Brain microvascular endothelial cell (primary cell): ENCODE measurements at regions not wholly inside any gene's neighbourhood (a gene's known extent, or its start where the extent isn't known, plus 50 kb on each side); places are given as distances from the start of the nearest gene placed in this dataset.

Experiments
- DNase-seq: peaks from one replicate; pipeline ENCODE4 v3.0.0-alpha.2; 2020
- H3K27ac ChIP-seq: fragments of 250-450 bp; sonication (Bioruptor Pico); 2 replicates; pipeline ENCODE4 v1.5.1; 2020; ENCODE audit warnings: mild to moderate bottlenecking, moderate library complexity
- H3K27me3 ChIP-seq: fragments of 250-450 bp; sonication (Bioruptor Pico); replicated peaks from 2 replicates; pipeline ENCODE4 v1.5.1; 2020; ENCODE audit warnings: mild to moderate bottlenecking
- H3K36me3 ChIP-seq: fragments of 250-450 bp; sonication (Bioruptor Pico); replicated peaks from 2 replicates; pipeline ENCODE4 v1.5.1; 2020; ENCODE audit warnings: mild to moderate bottlenecking
- H3K4me3 ChIP-seq: 2 replicates; pipeline ENCODE4 v1.5.1; 2011; ENCODE audit warnings: low read depth, mild to moderate bottlenecking, control low read depth, low read length, moderate library complexity
- CTCF ChIP-seq: IDR thresholded peaks from 2 replicates; pipeline ENCODE4 v1.5.1; 2011; ENCODE audit warnings: low read depth, mild to moderate bottlenecking, moderate library complexity, low read length, control low read depth, inconsistent platforms; ENCODE audit errors: missing control alignments
- in situ Hi-C: cut with HindIII; loops from 2 replicates; pipeline ENCODE4 v1.10.0; 2017; ENCODE audit warnings: low sequenced_read_pairs, low pct_ligation_motif_present

GRCh38 chr6:149220882-149221773 is 96.4 kb upstream of the TAB2 start:
- in situ Hi-C loops, result no loop called here
- Histone ChIP-seq H3K27ac (no peak overlapping the region), H3K36me3 (no peaks in the 10 kb centered on the region), H3K27me3 (no peaks in the 10 kb centered on the region), H3K4me3 (no peak overlapping the region)
- DNase-seq, result no peak
- TF ChIP-seq CTCF, result no peak

DNA sequence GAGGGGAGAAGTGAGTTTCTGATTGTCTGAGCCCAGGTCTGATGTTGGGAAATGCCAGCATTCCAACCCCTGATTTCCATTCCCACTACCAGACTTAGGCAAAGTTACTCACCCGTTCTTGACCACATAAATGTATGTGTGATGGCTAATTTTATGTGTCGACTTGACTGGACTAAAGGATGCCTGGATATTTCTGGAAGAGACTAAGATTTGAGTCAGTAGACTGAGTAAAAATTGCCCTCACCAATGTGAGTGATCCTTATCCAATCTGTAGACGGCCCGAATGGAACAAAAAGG is 95.8 kb upstream of the TAB2 start:
- H3K36me3 ChIP-seq, result no peaks in the 10 kb centered on the region
- H3K27me3 ChIP-seq, result no peaks in the 10 kb centered on the region
- no peak for TF ChIP-seq CTCF
- no peak overlapping the region for H3K27ac ChIP-seq
- in situ Hi-C loops, result no loop called here
- no peak overlapping the region for H3K4me3 ChIP-seq
- no peak for DNase-seq

GRCh38 chr6:149223120-149223903 is 94.2 kb upstream of the TAB2 start:
- H3K4me3 ChIP-seq, result no peak overlapping the region
- in situ Hi-C loops, result no loop called here
- no peak for TF ChIP-seq CTCF
- H3K27me3 ChIP-seq, result no peaks in the 10 kb centered on the region
- no peak overlapping the region for H3K27ac ChIP-seq
- no peaks in the 10 kb centered on the region for H3K36me3 ChIP-seq
- no peak for DNase-seq

DNA sequence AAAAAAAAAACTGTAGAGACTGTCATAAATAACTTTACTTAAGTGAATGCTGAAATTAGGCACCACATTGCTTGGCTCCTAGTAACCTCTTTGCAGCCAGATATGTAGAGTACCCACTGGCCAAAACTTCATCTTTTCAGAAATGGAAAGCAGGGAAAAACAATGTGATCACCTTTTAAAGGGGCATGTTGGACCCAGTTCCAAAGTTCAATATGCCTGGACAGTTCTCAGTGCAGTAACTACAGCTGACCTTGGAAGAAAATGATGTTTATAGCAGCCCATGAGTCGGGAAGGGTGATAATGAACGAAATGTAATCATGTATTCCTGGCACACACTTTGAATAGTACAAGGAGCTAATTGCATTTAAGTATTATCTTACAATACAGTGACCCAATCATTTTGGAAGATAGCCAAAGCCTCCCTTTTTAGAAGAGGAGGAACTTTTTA is 93.6 kb upstream of the TAB2 start:
- in situ Hi-C loops, result no loop called here
- no peak for DNase-seq
- H3K27me3 ChIP-seq, result no peaks in the 10 kb centered on the region
- TF ChIP-seq CTCF, result no peak
- no peak overlapping the region for H3K4me3 ChIP-seq
- H3K36me3 ChIP-seq, result no peaks in the 10 kb centered on the region
- no peak overlapping the region for H3K27ac ChIP-seq

GRCh38 chr6:149224399-149224798 is 93.1 kb upstream of the TAB2 start:
- no peak for TF ChIP-seq CTCF
- Histone ChIP-seq H3K27ac (no peak overlapping the region), H3K36me3 (no peaks in the 10 kb centered on the region), H3K27me3 (no peaks in the 10 kb centered on the region), H3K4me3 (no peak overlapping the region)
- no peak for DNase-seq
- in situ Hi-C loops, result no loop called here
